ENCODE measurements at regions not wholly inside any gene's neighbourhood (a gene's known extent, or its start where the extent isn't known, plus 50 kb on each side); places are given as distances from the start of the nearest gene placed in this dataset.
"Not testable (repeated sequence)": the region's sequence is repeated elsewhere in the genome, so short reads cannot be mapped to it uniquely, and the experiment has no call there.

DNA sequence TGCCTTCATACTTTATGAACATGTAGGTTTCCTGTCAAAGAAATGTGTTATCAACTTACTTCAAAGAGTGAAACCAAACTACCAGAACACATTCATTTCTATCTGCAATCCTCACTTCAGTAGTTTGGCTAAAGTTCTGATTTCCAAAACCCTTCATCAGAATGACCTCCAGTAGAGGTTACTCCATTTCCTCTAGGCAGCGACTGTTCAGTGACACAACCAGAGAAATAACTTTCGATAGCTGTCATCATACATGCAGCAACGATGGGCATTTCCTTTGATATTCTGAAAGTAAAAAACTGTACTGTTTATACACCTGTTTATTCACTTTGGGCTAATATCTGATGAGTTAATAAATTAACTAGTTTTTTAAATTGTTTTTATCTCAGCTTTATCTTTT, 532.5 kb upstream of the IZUMO3 start:
- no peaks in the 10 kb centered on the region for H3K4me1 ChIP-seq (ENCODE audit: insufficient read depth, low read length)

DNA sequence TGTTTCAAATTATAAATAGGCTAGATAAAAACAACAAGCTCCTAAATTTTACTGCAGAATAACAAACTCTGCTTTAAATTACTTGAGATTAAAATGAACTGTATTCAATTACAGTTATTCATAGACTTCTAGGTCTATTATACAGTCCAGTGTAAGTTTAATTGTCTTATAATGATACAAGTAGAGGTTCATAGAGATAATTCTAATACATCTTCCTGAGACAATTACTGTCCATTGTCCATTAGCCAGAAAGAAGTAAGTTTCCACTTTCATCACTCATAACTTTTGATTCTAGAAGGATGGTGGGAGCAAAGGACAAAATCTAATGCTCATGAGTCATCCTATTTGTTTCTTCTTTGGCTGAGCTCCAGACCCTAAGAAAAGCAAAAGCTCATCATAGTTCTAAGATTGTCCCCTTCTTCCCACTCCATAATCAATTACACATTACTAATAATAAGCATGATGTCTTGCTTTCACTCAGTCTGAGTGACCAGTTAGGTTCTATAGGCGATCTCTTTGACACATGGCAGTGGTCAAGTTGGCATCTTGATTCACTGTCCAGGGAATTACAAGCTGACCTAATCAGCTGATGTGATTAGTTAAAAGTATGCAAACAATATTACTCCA, 502.5 kb upstream of the IZUMO3 start:
- Mint-ChIP-seq H3K27me3 (no peaks in the 10 kb centered on the region), H3K9me3 (peaks cover 4% of the 10 kb centered on the region), H3K27ac (no peak overlapping the region), H3K4me1 (ENCODE audit: low read depth) (no peaks in the 10 kb centered on the region), H3K4me3 (no peak overlapping the region), H3K36me3 (ENCODE audit: low read depth) (no peaks in the 10 kb centered on the region)
- Histone ChIP-seq H3K27ac (ENCODE audit: low read depth in 1 of 2, low read length in 2 of 2) (no peak overlapping the region), H3K4me3 (ENCODE audit: low read length) (no peak overlapping the region), H3K36me3 (ENCODE audit: insufficient read depth, low read length) (no peaks in the 10 kb centered on the region), H3K4me1 (ENCODE audit: insufficient read depth, low read length) (no peaks in the 10 kb centered on the region), H3K9me3 (ENCODE audit: control insufficient read depth in 1 of 2, insufficient read depth in 1 of 2, low read length in 2 of 2) (peaks cover 3 to 7% of the 10 kb centered on the region in 2 experiments), H3K27me3 (ENCODE audit: control insufficient read depth in 1 of 2, insufficient read depth in 2 of 2, low read length in 2 of 2) (no peaks in the 10 kb centered on the region)
- intact Hi-C loops (cut with DNase I, micrococcal nuclease) = no loop called here
- ChIA-PET CTCF (no interaction called here), POLR2A (no interaction called here)
- TF ChIP-seq, protein P1, sequence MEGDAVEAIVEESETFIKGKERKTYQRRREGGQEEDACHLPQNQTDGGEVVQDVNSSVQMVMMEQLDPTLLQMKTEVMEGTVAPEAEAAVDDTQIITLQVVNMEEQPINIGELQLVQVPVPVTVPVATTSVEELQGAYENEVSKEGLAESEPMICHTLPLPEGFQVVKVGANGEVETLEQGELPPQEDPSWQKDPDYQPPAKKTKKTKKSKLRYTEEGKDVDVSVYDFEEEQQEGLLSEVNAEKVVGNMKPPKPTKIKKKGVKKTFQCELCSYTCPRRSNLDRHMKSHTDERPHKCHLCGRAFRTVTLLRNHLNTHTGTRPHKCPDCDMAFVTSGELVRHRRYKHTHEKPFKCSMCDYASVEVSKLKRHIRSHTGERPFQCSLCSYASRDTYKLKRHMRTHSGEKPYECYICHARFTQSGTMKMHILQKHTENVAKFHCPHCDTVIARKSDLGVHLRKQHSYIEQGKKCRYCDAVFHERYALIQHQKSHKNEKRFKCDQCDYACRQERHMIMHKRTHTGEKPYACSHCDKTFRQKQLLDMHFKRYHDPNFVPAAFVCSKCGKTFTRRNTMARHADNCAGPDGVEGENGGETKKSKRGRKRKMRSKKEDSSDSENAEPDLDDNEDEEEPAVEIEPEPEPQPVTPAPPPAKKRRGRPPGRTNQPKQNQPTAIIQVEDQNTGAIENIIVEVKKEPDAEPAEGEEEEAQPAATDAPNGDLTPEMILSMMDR (IDR thresholded peaks at IDR 0.05) = no peak
- DNase-seq (no peak), ATAC-seq (ENCODE audit: poor library complexity) (no peak)

More for the DNA sequence above, 532.5 kb upstream of the IZUMO3 start:
- Histone ChIP-seq H3K27ac (ENCODE audit: low read depth in 1 of 2, low read length in 2 of 2) (no peak overlapping the region), H3K36me3 (ENCODE audit: insufficient read depth, low read length) (no peaks in the 10 kb centered on the region), H3K9me3 (ENCODE audit: control insufficient read depth in 1 of 2, insufficient read depth in 1 of 2, low read length in 2 of 2) (no peaks in the 10 kb centered on the region), H3K27me3 (ENCODE audit: control insufficient read depth in 1 of 2, insufficient read depth in 2 of 2, low read length in 2 of 2) (no peaks in the 10 kb centered on the region), H3K4me3 (ENCODE audit: low read length) (no peak overlapping the region)
- CTCF ChIA-PET = no interaction called here
- H3K36me3 Mint-ChIP-seq (ENCODE audit: low read depth) = no peaks in the 10 kb centered on the region
- no peak overlapping the region for H3K27ac Mint-ChIP-seq
- no peak overlapping the region for H3K4me3 Mint-ChIP-seq
- DNase-seq (no peak), ATAC-seq (ENCODE audit: poor library complexity) (no peak)
- POLR2A ChIA-PET = no interaction called here
- H3K9me3 Mint-ChIP-seq = peaks cover 14% of the 10 kb centered on the region
- TF ChIP-seq, protein P1 (IDR thresholded peaks at IDR 0.05) = no peak
- intact Hi-C loops (cut with DNase I, micrococcal nuclease) = no loop called here
- H3K4me1 Mint-ChIP-seq (ENCODE audit: low read depth) = no peaks in the 10 kb centered on the region
- H3K27me3 Mint-ChIP-seq = no peaks in the 10 kb centered on the region

DNA sequence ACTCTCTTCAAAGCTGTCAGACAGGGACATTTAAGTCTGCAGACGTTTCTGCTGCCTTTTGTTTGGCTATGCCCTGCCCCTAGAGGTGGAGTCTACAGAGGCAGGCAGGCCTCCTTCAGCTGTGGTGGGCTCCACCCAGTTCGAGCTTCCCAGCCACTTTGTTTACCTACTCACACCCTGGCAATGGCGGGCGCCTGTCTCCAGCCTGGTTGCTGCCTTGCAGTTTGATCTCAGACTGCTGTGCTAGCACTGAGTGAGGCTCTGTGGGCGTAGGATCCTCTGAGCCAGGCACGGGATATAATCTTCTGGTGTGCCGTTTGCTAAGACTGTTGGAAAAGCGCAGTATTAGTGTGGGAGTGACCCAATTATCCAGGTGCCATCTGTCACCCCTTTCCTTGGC, 499.8 kb upstream of the IZUMO3 start:
- H3K36me3 Mint-ChIP-seq (ENCODE audit: low read depth); POLR2A ChIA-PET: not testable (repeated sequence)

DNA sequence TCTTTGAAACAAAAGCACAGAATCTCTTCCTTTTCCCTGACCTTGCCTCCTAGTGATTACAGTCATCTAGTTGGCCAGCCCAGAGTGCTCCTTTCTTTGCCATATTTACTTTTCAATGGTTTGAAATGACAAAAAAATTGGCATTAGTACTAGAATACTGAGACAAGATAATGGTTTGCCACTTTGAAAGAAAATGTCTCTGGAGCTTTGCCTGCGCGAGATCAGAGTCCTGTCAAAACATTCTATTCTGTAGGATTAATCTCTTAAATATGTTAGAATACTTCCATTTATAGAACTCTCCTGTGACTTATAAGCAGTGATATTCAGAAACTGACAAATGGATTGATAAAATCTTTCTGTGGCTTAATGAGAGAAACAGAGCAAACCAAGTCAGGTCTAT, 484.0 kb upstream of the IZUMO3 start:
- CTCF ChIA-PET = no interaction called here
- Histone ChIP-seq H3K4me1 (ENCODE audit: insufficient read depth, low read length) (no peaks in the 10 kb centered on the region), H3K27me3 (ENCODE audit: control insufficient read depth in 1 of 2, insufficient read depth in 2 of 2, low read length in 2 of 2) (no peaks in the 10 kb centered on the region), H3K4me3 (ENCODE audit: low read length) (no peak overlapping the region), H3K27ac (ENCODE audit: low read depth in 1 of 2, low read length in 2 of 2) (no peak overlapping the region), H3K36me3 (ENCODE audit: insufficient read depth, low read length) (no peaks in the 10 kb centered on the region), H3K9me3 (ENCODE audit: control insufficient read depth in 1 of 2, insufficient read depth in 1 of 2, low read length in 2 of 2) (peaks cover 11 to 19% of the 10 kb centered on the region in 2 experiments)
- no peak for DNase-seq
- H3K4me3 Mint-ChIP-seq = no peak overlapping the region
- TF ChIP-seq, protein P1 (IDR thresholded peaks at IDR 0.05) = no peak
- H3K36me3 Mint-ChIP-seq (ENCODE audit: low read depth) = no peaks in the 10 kb centered on the region
- H3K9me3 Mint-ChIP-seq = peaks cover 4% of the 10 kb centered on the region
- intact Hi-C loops (cut with DNase I, micrococcal nuclease) = no loop called here
- no peak overlapping the region for H3K27ac Mint-ChIP-seq
- no peak for ATAC-seq (ENCODE audit: poor library complexity)
- POLR2A ChIA-PET = no interaction called here
- H3K27me3 Mint-ChIP-seq = no peaks in the 10 kb centered on the region
- H3K4me1 Mint-ChIP-seq (ENCODE audit: low read depth) = no peaks in the 10 kb centered on the region

More for the DNA sequence above, 499.8 kb upstream of the IZUMO3 start:
- H3K27ac ChIP-seq (ENCODE audit: low read depth in 1 of 2, low read length in 2 of 2); H3K4me1 Mint-ChIP-seq (ENCODE audit: low read depth); H3K27me3 ChIP-seq (ENCODE audit: control insufficient read depth in 1 of 2, insufficient read depth in 2 of 2, low read length in 2 of 2); ATAC-seq (ENCODE audit: poor library complexity); DNase-seq; CTCF ChIA-PET; H3K9me3 ChIP-seq (ENCODE audit: control insufficient read depth in 1 of 2, insufficient read depth in 1 of 2, low read length in 2 of 2); H3K36me3 ChIP-seq (ENCODE audit: insufficient read depth, low read length); H3K27me3 Mint-ChIP-seq; H3K9me3 Mint-ChIP-seq; H3K4me3 ChIP-seq (ENCODE audit: low read length); H3K4me1 ChIP-seq (ENCODE audit: insufficient read depth, low read length); H3K4me3 Mint-ChIP-seq; H3K27ac Mint-ChIP-seq; intact Hi-C loops (cut with DNase I, micrococcal nuclease): not testable (repeated sequence)

Measured in CD4-positive, alpha-beta T cell (primary cell).